RWPE2 (cell line): ENCODE measurements at regions not wholly inside any gene's neighbourhood (a gene's known extent, or its start where the extent isn't known, plus 50 kb on each side); places are given as distances from the start of the nearest gene placed in this dataset.
A peak's percentile ranks its signal among the peaks of the same experiment; 100 is the strongest.

ENCODE experiments used
- ATAC-seq: fragments of 200-7000 bp; cut with Tn5 transposase; 3 replicates; pipeline ENCODE4 v1.9.1; 2021; ENCODE audit warnings: low read depth
- DNase-seq: peaks from one replicate; pipeline ENCODE4 v3.0.0-alpha.2; 2020; ENCODE audit warnings: low spot score
- H3K27ac ChIP-seq: fragments of 450-650 bp; 2 replicates; pipeline ENCODE4 v1.5.1; 2017; ENCODE audit warnings: mild to moderate bottlenecking; ENCODE audit not compliant: poor library complexity, severe bottlenecking
- H3K27me3 ChIP-seq: fragments of 250-450 bp; sonication (Bioruptor Pico); 2 replicates; pipeline ENCODE4 v1.5.1; 2021; ENCODE audit warnings: mild to moderate bottlenecking, moderate library complexity; ENCODE audit not compliant: insufficient read depth, poor library complexity, severe bottlenecking
- H3K36me3 ChIP-seq: fragments of 250-450 bp; sonication (Bioruptor Pico); 2 replicates; pipeline ENCODE4 v1.5.1; 2020; ENCODE audit warnings: low read depth, mild to moderate bottlenecking, moderate library complexity
- H3K4me1 ChIP-seq: fragments of 250-450 bp; sonication (Bioruptor Pico); 2 replicates; pipeline ENCODE4 v1.5.1; 2021; ENCODE audit warnings: mild to moderate bottlenecking, moderate library complexity; ENCODE audit not compliant: insufficient read depth, poor library complexity, severe bottlenecking
- H3K4me3 ChIP-seq: fragments of 250-450 bp; sonication (Bioruptor Pico); 2 replicates; pipeline ENCODE4 v1.5.1; 2021; ENCODE audit warnings: mild to moderate bottlenecking, moderate library complexity; ENCODE audit not compliant: severe bottlenecking
- H3K9me3 ChIP-seq: fragments of 250-450 bp; sonication (Bioruptor Pico); 2 replicates; pipeline ENCODE4 v1.5.1; 2021; ENCODE audit warnings: mild to moderate bottlenecking, moderate library complexity; ENCODE audit not compliant: severe bottlenecking
- TF ChIP-seq, protein P1 (sequence below): fragments of 450-650 bp; IDR thresholded peaks from one replicate; pipeline ENCODE4 v1.5.1; 2017; ENCODE audit warnings: mild to moderate bottlenecking, moderate library complexity; ENCODE audit not compliant: poor library complexity, severe bottlenecking

DNA sequence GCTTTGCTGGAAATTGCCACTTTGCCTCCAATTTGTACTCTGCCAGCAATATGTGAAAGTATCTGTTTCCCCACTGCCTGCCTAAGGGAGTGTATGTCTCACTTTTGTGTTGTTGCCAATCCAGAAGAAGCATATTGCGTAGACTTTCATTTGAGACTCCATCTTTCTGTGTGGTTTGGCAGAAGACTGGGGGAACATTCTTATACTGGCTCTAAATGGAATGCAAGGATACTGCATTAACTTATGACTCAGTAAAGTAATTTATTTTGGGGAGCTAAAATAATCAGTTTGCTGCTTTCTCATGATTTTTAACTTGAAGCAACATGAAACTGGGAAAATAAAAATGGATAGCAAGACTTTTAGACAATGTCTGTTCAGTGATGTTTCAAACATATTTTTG lies 107.7 kb upstream of the TMPRSS2 start:
- ATAC-seq (peak; percentile 49), DNase-seq (no peak)
- Histone ChIP-seq H3K4me1 (peaks cover 26% of the 10 kb centered on the region), H3K36me3 (no peaks in the 10 kb centered on the region), H3K9me3 (no peaks in the 10 kb centered on the region), H3K27ac (peak overlapping the region; percentile 94), H3K4me3 (no peak overlapping the region), H3K27me3 (no peaks in the 10 kb centered on the region)
- TF ChIP-seq, protein P1, sequence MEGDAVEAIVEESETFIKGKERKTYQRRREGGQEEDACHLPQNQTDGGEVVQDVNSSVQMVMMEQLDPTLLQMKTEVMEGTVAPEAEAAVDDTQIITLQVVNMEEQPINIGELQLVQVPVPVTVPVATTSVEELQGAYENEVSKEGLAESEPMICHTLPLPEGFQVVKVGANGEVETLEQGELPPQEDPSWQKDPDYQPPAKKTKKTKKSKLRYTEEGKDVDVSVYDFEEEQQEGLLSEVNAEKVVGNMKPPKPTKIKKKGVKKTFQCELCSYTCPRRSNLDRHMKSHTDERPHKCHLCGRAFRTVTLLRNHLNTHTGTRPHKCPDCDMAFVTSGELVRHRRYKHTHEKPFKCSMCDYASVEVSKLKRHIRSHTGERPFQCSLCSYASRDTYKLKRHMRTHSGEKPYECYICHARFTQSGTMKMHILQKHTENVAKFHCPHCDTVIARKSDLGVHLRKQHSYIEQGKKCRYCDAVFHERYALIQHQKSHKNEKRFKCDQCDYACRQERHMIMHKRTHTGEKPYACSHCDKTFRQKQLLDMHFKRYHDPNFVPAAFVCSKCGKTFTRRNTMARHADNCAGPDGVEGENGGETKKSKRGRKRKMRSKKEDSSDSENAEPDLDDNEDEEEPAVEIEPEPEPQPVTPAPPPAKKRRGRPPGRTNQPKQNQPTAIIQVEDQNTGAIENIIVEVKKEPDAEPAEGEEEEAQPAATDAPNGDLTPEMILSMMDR = no peak

DNA sequence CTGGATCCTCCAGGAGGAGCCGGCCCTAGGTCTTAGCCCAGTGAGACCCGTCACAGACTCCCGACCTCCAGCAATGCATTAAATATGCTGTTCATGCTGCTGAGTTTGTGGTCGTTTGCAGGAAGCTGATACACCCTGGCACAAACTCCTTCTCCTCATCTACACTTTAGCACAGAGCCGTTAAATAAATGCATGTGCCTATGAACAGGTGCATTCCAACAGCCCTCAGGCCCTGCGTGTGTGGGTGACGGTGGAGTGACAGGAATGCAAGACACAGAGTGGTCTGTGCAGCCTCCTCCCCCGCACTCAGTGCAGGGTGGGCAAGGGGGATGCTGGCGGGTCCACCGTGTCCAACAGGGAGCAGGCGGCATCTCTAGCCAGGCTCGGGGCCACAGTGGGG lies 106.6 kb upstream of the TMPRSS2 start:
- peak overlapping the region; percentile 94 for H3K27ac ChIP-seq
- DNase-seq = no peak

DNA sequence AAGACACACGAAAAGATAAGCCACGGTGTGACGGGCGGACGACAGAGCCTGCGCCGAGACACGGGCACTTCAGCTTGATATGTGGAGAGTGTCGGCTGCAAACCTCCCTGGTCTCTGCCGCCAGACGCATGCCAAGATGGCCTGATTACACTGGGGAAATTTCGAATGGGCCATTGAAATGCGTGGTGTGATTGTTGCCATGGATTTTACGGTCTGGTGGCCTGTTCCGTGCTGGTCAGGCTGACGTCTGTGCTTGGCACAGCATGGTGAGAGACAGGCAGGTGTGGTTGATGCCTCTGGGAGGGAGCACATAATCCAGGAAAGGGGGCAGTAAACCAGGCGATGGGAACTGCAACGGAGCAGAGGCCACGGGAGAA lies 105.6 kb upstream of the TMPRSS2 start:
- ATAC-seq (no peak), DNase-seq (no peak)
- no peaks in the 10 kb centered on the region for H3K36me3 ChIP-seq
- no peaks in the 10 kb centered on the region for H3K27me3 ChIP-seq
- H3K27ac ChIP-seq = peak overlapping the region; percentile 63
- TF ChIP-seq, protein P1 = no peak
- H3K9me3 ChIP-seq = no peaks in the 10 kb centered on the region
- no peak overlapping the region for H3K4me3 ChIP-seq
- peaks cover 25% of the 10 kb centered on the region for H3K4me1 ChIP-seq

More for the DNA sequence above, 106.6 kb upstream of the TMPRSS2 start:
- TF ChIP-seq, protein P1 = no peak
- Histone ChIP-seq H3K4me1 (peaks cover 25% of the 10 kb centered on the region), H3K9me3 (no peaks in the 10 kb centered on the region), H3K27me3 (no peaks in the 10 kb centered on the region), H3K4me3 (no peak overlapping the region), H3K36me3 (no peaks in the 10 kb centered on the region)
- no peak for ATAC-seq

DNA sequence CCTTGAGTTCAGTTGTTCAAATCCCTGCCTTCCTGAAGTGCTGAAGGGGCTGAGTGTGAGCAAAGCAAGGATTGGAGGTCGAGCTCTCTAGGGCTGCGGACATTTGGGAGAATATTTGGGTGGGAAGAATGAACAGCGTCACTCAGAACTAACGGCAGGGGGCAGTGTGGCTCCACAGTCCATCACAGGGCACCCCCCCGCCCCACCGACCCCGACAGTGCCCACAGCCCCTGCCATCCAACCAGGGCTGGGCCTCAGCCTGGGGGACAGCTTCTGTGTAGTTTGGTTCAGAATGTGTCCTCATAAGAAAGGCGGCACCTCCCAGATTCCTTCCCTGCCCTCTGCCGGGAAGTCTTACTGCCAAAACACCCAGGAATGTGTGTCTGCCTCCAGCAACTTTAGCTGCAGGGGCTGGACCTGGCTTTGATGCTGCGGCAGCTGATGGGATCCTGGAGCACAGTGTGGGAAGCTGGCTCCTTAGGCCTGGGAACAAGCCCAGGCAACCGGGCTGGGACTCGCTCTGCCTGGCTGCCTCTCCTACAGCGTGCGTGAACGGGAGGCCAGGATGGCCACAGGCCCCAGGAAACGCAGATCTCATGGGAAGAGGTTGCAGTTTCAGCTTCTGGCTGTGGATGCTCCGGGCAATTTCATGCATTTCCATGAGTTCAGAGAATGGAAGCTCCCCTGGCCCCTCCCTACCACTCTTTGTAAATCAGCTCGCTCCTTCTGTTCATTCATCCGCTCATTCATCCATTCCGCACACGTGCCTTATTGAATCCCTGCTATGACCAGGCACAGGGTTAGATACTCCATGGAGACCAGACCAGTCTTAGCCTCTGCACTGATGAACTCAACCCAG lies 104.9 kb upstream of the TMPRSS2 start:
- TF ChIP-seq, protein P1 = peak; percentile 96
- Histone ChIP-seq H3K4me3 (no peak overlapping the region), H3K36me3 (no peaks in the 10 kb centered on the region), H3K27ac (peak overlapping the region; percentile 63), H3K9me3 (no peaks in the 10 kb centered on the region), H3K27me3 (no peaks in the 10 kb centered on the region), H3K4me1 (peaks cover 25% of the 10 kb centered on the region)
- DNase-seq (peak; percentile 85), ATAC-seq (peak; percentile 80)
